B cell (primary cell): ENCODE measurements at regions not wholly inside any gene's neighbourhood (a gene's known extent, or its start where the extent isn't known, plus 50 kb on each side); places are given as distances from the start of the nearest gene placed in this dataset.

Source experiments
- ATAC-seq: fragments of 200-7000 bp; cut with Tn5 transposase; one replicate; pipeline ENCODE4 v1.10.0; 2021; ENCODE audit warnings: low read depth, mild to moderate bottlenecking, moderate number of reproducible peaks, moderate library complexity
- CTCF ChIA-PET: fragments of 350-600 bp; sonication (Branson Sonifier 250); formaldehyde crosslinking; loops from one replicate; lab custom pipeline; 2021; ENCODE audit warnings: antibody characterized with exemption, inconsistent platforms; lab: Charles Lee
- POLR2A ChIA-PET: fragments of 350-600 bp; sonication (Branson Sonifier 250); formaldehyde crosslinking; loops from one replicate; lab custom pipeline; 2021; ENCODE audit warnings: antibody characterized with exemption; lab: Charles Lee
- DNase-seq: peaks from one replicate; pipeline ENCODE4 v3.0.0; 2013
- H2AFZ ChIP-seq: 2 replicates; pipeline ENCODE4 v1.6.1; 2012; ENCODE audit warnings: mild to moderate bottlenecking, low read depth, low read length; ENCODE audit not compliant: insufficient read depth, poor library complexity, severe bottlenecking
- H3K27ac ChIP-seq, 2 donors: 1 replicate in 1 of 2; 2 replicates in 1 of 2; pipeline ENCODE4 v1.5.1; 2012 to 2013; ENCODE audit warnings: low read length in 2 of 2, mild to moderate bottlenecking in 2 of 2, moderate library complexity in 1 of 2
- H3K27me3 ChIP-seq, 4 experiments: fragments of 200-600 bp in 1 of 4; sonication (generic) in 1 of 4; replicated peaks in 1 of 4; 1 replicate in 2 of 4; 2 replicates in 2 of 4; pipeline versions ENCODE4 v1.6.1 to v1.7.0; 2013 to 2016; ENCODE audit warnings: low read length in 3 of 4, mild to moderate bottlenecking in 2 of 4, mixed read lengths in 1 of 4, moderate library complexity in 1 of 4; ENCODE audit not compliant: insufficient read depth in 4 of 4, control insufficient read depth in 3 of 4; ENCODE audit errors: control extremely low read depth in 1 of 4
- H3K36me3 ChIP-seq, 2 experiments: replicated peaks in 1 of 2; 1 replicate in 1 of 2; 2 replicates in 1 of 2; pipeline versions ENCODE4 v1.6.1 to v1.7.1; 2013; ENCODE audit warnings: low read length in 1 of 2; ENCODE audit not compliant: insufficient read depth in 2 of 2, control insufficient read depth in 1 of 2; ENCODE audit errors: control extremely low read depth in 1 of 2, extremely low read depth in 1 of 2
- H3K4me1 ChIP-seq, 2 donors: fragments of 200-600 bp in 1 of 2; sonication (generic) in 1 of 2; 1 replicate in 1 of 2; 2 replicates in 1 of 2; pipeline versions ENCODE4 v1.5.1 to v1.6.1; 2013 to 2017; ENCODE audit warnings: low read length in 2 of 2; ENCODE audit not compliant: control insufficient read depth in 2 of 2, insufficient read depth in 2 of 2
- H3K4me2 ChIP-seq: replicated peaks from 2 replicates; pipeline ENCODE3; 2012; ENCODE audit warnings: mild to moderate bottlenecking, low read depth, low read length; ENCODE audit not compliant: poor library complexity, severe bottlenecking
- H3K4me3 ChIP-seq, 5 experiments: fragments of 200-600 bp in 1 of 5; sonication (generic) in 1 of 5; 1 replicate in 3 of 5; 2 replicates in 2 of 5; pipeline versions ENCODE4 v1.5.1 to v1.7.0; 2011 to 2016; ENCODE audit warnings: low read length in 4 of 5, mild to moderate bottlenecking in 4 of 5, low read depth in 2 of 5, control low read depth in 1 of 5, moderate library complexity in 1 of 5; ENCODE audit not compliant: insufficient read depth in 1 of 5; ENCODE audit errors: control extremely low read depth in 1 of 5, extremely low read depth in 1 of 5
- H3K79me2 ChIP-seq: fragments of 200-600 bp; sonication (generic); one replicate; pipeline ENCODE4 v1.6.0; 2016; ENCODE audit warnings: low read length; ENCODE audit not compliant: control insufficient read depth, insufficient read depth
- H3K9ac ChIP-seq: fragments of 200-600 bp; sonication (generic); 2 replicates; pipeline ENCODE4 v1.6.1; 2017; ENCODE audit warnings: mild to moderate bottlenecking, low read length, moderate library complexity
- H3K9me3 ChIP-seq, 3 donors: one replicate each; pipeline versions ENCODE4 v1.6.1 to v1.7.1; 2013; ENCODE audit warnings: low read length in 2 of 3; ENCODE audit not compliant: control insufficient read depth in 2 of 3, insufficient read depth in 1 of 3; ENCODE audit errors: control extremely low read depth in 1 of 3
- H4K20me1 ChIP-seq: 2 replicates; pipeline ENCODE4 v1.6.0; 2012; ENCODE audit warnings: mild to moderate bottlenecking, low read length; ENCODE audit not compliant: insufficient read depth, control insufficient read depth, poor library complexity, severe bottlenecking
- H3K27ac Mint-ChIP-seq: one replicate; pipeline ENCODE4 v1.8.0; 2021; ENCODE audit warnings: mixed read lengths
- H3K27me3 Mint-ChIP-seq: one replicate; pipeline ENCODE4 v1.8.0; 2021; ENCODE audit warnings: mixed read lengths
- H3K4me1 Mint-ChIP-seq: one replicate; pipeline ENCODE4 v1.8.0; 2021; ENCODE audit warnings: mixed read lengths
- H3K4me3 Mint-ChIP-seq: one replicate; pipeline ENCODE4 v1.8.0; 2021; ENCODE audit warnings: mixed read lengths
- H3K9me3 Mint-ChIP-seq: one replicate; pipeline ENCODE4 v1.8.0; 2022; ENCODE audit warnings: mixed read lengths; ENCODE audit not compliant: insufficient read depth
- EZH2 ChIP-seq: IDR thresholded peaks from 2 replicates; pipeline ENCODE4 v1.6.1; 2012; ENCODE audit warnings: borderline replicate concordance, low read depth, mild to moderate bottlenecking, moderate library complexity, low read length; ENCODE audit not compliant: insufficient read depth, poor library complexity, severe bottlenecking
- WGBS: methylation state at CpG from one replicate; pipeline ENCODE4 v1.1.5; 2013; ENCODE audit warnings: missing lambda C conversion rate; ENCODE audit not compliant: insufficient coverage; 5-methylcytosine and 5-hydroxymethylcytosine counted together
- intact Hi-C: fragments of 100-400 bp; cut with micrococcal nuclease; formaldehyde crosslinking; loops from one replicate; pipeline ENCODE4 v1.10.0; 2022
- TF ChIP-seq, protein P1 (sequence below): fragments of 200-600 bp; IDR thresholded peaks from one replicate; pipeline ENCODE4 v1.8.0; 2022; ENCODE audit warnings: antibody characterized with exemption, mild to moderate bottlenecking

DNA sequence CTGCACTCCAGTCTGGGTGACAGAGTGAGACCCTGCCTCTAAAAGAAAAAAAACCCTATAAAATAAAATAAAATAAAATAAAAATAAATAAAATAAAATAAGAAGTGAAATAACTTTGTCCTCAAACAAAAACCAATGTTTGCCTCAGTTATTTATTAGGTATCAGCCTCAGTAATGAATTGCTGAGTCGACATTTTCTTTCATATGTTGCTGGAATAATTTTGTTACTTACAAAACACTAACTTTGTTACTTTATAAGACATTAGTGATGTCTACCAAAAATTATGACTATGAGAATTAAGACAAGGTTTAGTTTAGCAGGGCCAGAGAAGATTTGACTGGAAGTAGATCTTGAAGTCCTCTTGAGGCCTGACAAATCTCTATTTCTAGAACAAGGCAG is 2074.5 kb upstream of the PCDH20 start:
- CTCF ChIA-PET = no interaction called here
- no peaks in the 10 kb centered on the region for H4K20me1 ChIP-seq
- H3K36me3 ChIP-seq = no peaks in the 10 kb centered on the region
- no peak overlapping the region for H3K4me3 ChIP-seq
- no peak for DNase-seq
- no peak overlapping the region for H3K27ac Mint-ChIP-seq
- H3K79me2 ChIP-seq = no peaks in the 10 kb centered on the region
- H3K9me3 Mint-ChIP-seq = peaks cover 2% of the 10 kb centered on the region
- intact Hi-C loops = no loop called here
- no peaks in the 10 kb centered on the region for H3K4me1 ChIP-seq
- H3K9me3 ChIP-seq = peaks cover 0 to 4% (median 0%) of the 10 kb centered on the region in 3 donors
- H3K4me3 Mint-ChIP-seq = no peak overlapping the region
- no peaks in the 10 kb centered on the region for H3K27me3 Mint-ChIP-seq
- WGBS = no CpG with 5 or more reads among the region's 1 CpG
- no peak for ATAC-seq
- H3K27me3 ChIP-seq = no peaks in the 10 kb centered on the region
- H3K4me2 ChIP-seq = no peak overlapping the region
- H3K9ac ChIP-seq = no peak overlapping the region
- POLR2A ChIA-PET = no interaction called here
- H3K27ac ChIP-seq = no peak overlapping the region
- no peak overlapping the region for H2AFZ ChIP-seq
- TF ChIP-seq, protein P1, sequence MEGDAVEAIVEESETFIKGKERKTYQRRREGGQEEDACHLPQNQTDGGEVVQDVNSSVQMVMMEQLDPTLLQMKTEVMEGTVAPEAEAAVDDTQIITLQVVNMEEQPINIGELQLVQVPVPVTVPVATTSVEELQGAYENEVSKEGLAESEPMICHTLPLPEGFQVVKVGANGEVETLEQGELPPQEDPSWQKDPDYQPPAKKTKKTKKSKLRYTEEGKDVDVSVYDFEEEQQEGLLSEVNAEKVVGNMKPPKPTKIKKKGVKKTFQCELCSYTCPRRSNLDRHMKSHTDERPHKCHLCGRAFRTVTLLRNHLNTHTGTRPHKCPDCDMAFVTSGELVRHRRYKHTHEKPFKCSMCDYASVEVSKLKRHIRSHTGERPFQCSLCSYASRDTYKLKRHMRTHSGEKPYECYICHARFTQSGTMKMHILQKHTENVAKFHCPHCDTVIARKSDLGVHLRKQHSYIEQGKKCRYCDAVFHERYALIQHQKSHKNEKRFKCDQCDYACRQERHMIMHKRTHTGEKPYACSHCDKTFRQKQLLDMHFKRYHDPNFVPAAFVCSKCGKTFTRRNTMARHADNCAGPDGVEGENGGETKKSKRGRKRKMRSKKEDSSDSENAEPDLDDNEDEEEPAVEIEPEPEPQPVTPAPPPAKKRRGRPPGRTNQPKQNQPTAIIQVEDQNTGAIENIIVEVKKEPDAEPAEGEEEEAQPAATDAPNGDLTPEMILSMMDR = no peak
- no peak for TF ChIP-seq EZH2
- no peaks in the 10 kb centered on the region for H3K4me1 Mint-ChIP-seq

DNA sequence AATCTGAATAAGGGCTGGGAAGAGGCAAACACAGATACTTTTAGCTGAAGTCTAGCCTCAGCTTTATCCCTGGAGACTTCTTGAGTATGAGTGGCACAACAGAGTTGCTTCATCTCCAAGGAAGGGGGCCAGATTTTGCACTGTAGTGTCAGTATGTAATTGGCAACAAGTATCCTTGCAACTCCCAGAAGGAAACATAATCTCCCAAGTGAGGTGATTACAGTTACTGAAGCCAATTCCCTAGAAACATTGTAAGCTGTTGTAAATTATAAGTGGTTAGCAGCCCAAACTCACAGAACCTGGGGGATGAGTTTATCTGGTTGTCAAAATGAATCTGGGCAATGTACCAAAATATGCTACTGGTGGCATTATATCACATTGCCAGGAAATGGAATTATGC is 2065.7 kb upstream of the PCDH20 start:
- Mint-ChIP-seq H3K9me3 (peaks cover 2% of the 10 kb centered on the region), H3K27me3 (no peaks in the 10 kb centered on the region), H3K4me1 (no peaks in the 10 kb centered on the region), H3K4me3 (no peak overlapping the region), H3K27ac (no peak overlapping the region)
- Histone ChIP-seq H3K9me3 (peaks cover 0 to 4% (median 0%) of the 10 kb centered on the region in 3 donors), H4K20me1 (no peaks in the 10 kb centered on the region), H3K36me3 (no peaks in the 10 kb centered on the region), H3K79me2 (no peaks in the 10 kb centered on the region), H3K4me3 (no peak overlapping the region), H3K4me1 (no peaks in the 10 kb centered on the region), H3K27ac (no peak overlapping the region), H3K4me2 (no peak overlapping the region), H2AFZ (no peak overlapping the region), H3K9ac (no peak overlapping the region), H3K27me3 (no peaks in the 10 kb centered on the region)
- DNase-seq (no peak), ATAC-seq (no peak)
- CTCF ChIA-PET = no interaction called here
- intact Hi-C loops = no loop called here
- POLR2A ChIA-PET = no interaction called here
- TF ChIP-seq, protein P1 = no peak
- no peak for TF ChIP-seq EZH2
